Adrenal gland (tissue), 5 donors: ENCODE measurements at regions not wholly inside any gene's neighbourhood (a gene's known extent, or its start where the extent isn't known, plus 50 kb on each side); places are given as distances from the start of the nearest gene placed in this dataset.

ENCODE experiments used
- POLR2A ChIP-seq, 2 donors: fragments of 450-650 bp; IDR thresholded peaks; one replicate each; pipeline ENCODE4 v1.6.1; 2017; ENCODE audit warnings: antibody characterized with exemption in 2 of 2, mild to moderate bottlenecking in 2 of 2, moderate library complexity in 1 of 2
- TF ChIP-seq, protein P1 (sequence below), 6 experiments: fragments of 450-650 bp in 4 of 6; fragments of 200-600 bp in 2 of 6; sonication (generic) in 1 of 6; IDR thresholded peaks; 1 replicate in 5 of 6; 2 replicates in 1 of 6; pipeline versions ENCODE4 v1.5.1 to v1.8.0; 2016 to 2021; ENCODE audit warnings: antibody characterized with exemption in 6 of 6, mild to moderate bottlenecking in 2 of 6, moderate library complexity in 1 of 6
- donor health status: DM: no; HTN: no; CAD: no.

DNA sequence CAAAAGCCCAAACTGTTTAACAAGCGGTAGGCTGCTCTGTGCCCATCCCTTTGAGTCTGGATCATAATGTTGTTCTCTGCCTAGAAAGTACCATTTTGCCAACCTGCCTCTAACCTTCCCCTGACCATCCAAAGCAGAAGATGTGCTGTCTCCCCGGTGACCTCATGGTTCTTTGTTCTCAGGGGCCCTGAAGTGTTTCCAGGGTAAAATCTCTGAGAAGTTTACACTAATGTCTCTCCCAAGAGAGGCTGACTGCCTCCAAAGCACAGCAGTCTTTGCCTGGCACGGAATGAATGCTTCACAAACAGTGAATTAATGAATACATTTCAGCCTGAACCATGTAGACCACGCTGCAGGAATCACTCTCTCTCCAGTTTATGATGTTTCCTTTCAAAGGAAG lies 523.8 kb upstream of the CELF2 start:
- TF ChIP-seq POLR2A (IDR thresholded peaks at IDR 0.05), result no peak
- TF ChIP-seq, protein P1, sequence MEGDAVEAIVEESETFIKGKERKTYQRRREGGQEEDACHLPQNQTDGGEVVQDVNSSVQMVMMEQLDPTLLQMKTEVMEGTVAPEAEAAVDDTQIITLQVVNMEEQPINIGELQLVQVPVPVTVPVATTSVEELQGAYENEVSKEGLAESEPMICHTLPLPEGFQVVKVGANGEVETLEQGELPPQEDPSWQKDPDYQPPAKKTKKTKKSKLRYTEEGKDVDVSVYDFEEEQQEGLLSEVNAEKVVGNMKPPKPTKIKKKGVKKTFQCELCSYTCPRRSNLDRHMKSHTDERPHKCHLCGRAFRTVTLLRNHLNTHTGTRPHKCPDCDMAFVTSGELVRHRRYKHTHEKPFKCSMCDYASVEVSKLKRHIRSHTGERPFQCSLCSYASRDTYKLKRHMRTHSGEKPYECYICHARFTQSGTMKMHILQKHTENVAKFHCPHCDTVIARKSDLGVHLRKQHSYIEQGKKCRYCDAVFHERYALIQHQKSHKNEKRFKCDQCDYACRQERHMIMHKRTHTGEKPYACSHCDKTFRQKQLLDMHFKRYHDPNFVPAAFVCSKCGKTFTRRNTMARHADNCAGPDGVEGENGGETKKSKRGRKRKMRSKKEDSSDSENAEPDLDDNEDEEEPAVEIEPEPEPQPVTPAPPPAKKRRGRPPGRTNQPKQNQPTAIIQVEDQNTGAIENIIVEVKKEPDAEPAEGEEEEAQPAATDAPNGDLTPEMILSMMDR (IDR thresholded peaks at IDR 0.05), result no peak
